HS-5 (cell line): ENCODE measurements at regions not wholly inside any gene's neighbourhood (a gene's known extent, or its start where the extent isn't known, plus 50 kb on each side); places are given as distances from the start of the nearest gene placed in this dataset.

Experiments
- DNase-seq: peaks from one replicate; pipeline ENCODE4 v3.0.0-alpha.2; 2012; ENCODE audit warnings: low read depth

DNA sequence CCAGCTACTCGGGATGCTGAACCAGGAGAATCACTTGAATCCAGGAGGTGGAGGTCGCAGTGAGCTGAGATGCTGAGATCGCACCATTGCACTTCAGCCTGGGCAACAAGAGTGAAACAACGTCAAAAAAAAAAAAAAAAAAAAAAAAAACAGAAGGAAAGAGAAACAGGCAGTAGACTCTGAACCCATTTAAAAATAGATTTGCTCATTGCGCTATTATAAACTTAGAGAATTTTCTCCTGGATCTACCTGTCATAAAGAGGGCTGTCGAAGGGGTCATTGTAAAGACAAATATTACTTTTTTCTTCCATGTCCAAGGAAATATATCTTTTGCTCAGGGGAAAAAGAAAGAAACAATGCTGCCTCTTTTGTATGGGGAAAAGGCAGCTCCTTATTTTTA, 425.0 kb upstream of the ID2 start:
- no peak for DNase-seq

DNA sequence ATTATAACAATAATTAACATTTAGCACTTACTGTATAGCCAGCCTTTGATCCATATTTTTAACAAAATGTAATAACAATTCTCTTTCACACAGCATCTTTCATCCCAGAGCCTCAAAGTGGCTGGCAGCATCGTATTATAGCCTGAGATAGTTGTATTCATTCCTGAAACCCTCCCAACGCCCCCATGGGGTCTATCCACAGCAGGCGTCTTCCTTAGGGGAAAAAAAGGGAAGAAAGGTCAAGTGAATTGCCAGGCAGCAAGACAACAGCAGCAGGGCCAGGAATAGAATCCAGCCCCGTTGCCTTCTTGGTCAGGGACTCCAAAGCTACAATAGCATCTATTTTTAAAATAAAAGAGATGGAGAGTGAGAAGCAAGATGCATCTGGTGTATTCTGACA, 424.4 kb upstream of the ID2 start:
- DNase-seq: no peak

DNA sequence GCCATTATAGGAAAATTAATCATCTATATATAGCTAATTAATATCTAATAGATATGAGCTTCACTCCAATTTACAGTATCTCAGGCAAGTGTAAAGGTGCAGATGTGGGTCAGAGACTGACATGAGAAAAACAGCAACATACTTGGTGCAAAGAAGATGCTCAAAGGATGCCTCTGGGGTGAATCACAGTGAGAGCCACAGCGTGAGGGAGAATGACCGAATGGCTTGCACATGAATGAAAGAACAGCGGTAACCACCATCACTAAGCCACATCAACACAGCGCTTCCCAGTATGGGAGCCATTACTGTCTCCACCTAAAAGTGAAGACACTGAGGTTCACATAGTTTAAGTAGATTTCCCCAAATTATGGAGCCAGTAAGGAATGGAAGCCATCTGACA, 423.4 kb upstream of the ID2 start:
- no peak for DNase-seq

DNA sequence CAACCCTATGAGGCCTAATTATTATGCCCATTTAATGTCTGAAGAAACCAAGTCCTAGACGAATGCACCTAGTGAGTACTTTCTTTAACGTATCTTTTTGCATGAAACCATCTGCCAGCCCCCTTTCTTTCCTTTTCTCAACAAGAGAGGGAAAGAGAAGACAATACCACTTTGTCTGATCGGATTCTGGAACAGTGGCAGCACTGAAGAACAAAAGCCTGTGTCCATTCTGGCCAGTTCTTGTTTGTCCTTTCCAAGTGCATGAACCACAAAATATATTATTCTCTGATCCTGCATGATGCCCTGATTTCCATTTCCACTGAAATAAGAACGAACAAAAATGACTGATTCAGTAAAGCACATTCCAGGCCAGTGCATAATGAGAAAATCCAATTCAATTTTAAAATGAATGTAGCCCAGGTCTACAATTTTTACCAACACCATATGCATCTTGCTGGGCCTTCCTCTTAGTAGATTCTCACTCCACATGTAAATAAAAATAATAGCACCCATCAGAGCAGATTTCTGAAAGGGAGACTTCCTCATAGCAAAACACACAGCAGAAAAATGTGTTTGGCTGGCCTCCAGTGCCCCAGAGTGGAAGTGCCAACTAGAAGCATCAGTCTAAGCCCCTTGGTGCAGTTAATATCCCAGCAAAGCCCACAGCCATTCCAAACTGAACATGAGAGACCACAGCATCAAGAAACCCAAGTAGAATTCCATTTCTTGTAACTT, 422.6 kb upstream of the ID2 start:
- no peak for DNase-seq

DNA sequence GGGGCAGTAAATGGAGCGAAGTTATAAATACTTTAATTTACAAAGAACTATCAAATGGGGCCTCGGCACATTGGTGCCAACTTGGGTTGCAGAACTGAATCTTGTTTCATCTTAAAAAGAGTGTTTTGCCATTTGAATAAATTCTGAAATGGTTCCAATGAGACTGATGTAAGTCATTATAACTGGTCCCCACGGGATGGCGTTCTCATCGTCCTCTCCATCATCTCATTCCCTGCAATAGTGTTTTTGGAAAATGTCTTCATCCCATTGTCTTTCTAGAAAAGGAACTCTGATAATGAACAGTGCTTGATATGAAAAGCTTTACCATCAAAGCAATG, 422.0 kb upstream of the ID2 start:
- no peak for DNase-seq

DNA sequence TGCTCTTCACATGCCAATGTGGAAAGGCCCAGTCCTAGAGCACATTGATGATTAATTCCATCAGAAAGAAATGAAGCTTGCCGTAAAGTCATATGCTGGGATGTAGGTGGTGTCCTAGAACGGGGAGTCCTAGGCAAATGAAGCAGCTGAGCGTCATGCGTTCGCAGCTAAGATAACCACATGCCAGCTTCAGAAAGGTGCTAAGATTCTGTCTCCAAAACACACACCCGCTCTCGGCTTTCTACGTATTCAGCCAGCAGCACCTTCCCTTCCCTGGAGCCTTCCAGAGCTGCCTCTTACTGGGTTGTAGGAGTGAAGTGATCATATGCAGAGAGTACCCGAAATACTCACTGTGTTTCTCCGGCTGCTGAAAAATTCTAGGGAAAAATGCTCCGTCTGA, 421.6 kb upstream of the ID2 start:
- DNase-seq: no peak

DNA sequence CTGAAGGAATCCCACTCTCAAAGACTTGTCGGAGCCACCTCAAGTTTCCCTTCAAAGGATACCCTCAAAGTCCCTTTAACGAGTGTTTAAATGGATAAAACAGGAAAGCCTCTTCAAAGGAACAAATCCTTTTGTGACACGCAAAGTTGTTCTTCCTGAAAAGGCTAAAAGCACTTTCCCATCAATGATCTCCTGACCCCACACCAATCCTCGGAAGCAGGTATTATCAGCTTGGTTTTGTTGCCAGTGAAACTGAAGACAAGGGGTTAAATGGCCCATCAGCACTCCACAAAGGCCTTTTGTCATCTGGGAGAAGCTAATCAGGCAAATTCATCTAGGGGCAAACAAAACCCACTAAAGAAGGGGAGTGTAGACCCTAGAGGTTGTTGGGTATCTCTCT, 418.0 kb upstream of the ID2 start:
- DNase-seq: no peak

DNA sequence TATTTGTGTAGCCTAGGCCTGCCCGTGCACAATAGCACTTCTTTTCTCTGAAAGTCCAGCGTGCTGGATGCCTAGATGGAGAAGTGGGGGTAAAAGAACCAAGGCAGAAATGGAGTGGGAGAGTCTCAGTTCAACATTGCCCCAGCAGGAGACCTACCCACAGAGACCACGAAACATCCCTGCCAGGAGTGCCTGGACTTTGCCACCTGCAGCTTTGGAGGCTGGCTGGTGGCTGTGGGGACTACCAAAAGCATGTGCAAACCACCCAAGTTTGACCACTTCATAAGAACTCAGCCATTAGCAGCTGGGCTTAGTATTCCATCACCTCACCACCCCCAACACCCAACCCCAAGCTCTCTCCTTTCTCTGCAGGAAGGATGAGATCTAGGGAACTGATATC, 416.9 kb upstream of the ID2 start:
- DNase-seq: no peak

DNA sequence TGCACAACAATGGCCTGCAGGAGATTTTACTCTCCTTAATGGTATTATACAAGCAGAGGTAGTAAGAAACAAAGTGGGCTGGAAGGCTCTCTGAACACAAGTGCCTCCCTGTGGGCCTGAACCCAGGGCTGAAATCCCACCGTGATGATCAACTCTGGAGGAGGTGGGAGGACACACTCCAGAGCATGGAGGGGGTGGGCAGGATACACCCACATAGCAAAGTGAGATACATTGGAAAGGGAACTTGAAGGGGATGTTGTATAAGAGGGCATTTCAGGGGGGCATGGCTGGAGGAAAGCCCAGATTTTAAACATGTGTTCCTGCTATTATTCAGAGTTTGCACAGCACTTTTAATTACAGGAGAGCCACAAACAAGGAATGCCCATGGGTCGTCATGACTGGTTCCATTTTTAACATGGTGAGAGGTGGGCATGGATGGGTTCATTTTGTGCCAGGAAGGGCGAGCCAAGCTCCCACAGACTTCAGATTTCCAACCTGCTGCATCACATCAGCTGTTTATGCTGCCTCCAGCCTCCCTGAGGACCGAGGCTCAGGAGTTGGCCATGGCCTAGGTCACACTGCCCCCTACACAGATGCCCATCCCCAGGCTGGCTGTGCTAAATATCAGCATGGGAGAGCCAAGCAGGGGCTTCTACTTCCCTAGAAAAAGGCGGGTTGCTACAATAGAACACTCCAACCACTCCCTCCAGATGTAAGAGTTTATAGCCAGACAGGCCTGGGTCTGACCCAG, 416.2 kb upstream of the ID2 start:
- DNase-seq: no peak

DNA sequence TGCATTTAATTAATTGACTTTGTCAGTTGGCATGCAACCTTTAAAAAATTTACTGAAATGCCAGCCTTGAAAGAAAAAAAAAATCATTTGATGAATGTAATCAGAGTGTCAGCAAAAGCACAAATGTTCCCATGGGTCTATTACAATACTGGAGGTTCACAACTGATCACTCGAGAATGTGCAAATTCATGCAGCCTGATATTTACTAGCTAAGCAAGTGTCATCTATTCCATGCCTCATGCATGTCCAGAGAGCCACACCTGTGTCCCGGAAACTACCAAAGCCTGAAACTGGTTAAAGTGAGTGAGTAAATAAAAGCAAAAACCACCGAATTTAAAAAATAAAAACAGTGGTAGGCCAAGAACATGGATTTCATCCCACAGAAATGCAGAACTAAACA, 415.3 kb upstream of the ID2 start:
- DNase-seq: no peak

DNA sequence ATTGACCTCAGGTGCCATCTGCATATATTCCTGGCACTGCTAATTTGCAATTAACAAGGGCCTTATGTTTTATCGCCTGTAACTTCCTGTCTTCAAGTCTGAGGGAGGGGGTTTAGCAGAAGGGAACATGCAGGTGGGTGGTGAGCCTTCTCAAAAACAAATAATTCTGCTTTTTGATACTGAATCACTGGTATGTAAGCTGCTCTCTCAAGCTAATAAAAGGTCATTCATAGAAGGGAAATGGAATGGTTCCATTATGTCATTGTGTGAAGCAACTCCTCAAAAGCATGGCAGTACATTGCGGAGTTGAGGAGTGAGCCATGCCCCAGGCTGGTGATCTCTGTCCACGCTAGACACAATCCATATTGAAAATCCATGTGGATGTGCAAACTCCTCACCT, 414.8 kb upstream of the ID2 start:
- no peak for DNase-seq

DNA sequence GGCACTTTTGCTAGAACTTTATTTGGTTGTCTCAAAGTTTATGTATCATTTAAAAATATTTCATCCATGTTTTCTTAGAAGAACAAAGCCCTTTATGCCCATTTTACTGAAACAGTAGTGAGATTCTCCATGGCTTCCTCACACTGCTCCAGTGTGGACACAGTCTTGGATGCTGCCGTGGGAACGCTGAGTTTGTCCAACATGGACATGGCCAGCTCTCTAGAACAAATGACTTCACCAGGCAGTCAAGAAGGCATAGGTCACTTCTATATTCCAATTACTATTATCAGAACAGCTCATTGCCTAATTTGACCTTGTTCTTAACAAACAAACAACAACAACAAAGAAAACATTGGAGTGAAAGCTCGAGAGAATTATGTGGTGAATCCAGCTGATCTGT, 414.1 kb upstream of the ID2 start:
- no peak for DNase-seq

DNA sequence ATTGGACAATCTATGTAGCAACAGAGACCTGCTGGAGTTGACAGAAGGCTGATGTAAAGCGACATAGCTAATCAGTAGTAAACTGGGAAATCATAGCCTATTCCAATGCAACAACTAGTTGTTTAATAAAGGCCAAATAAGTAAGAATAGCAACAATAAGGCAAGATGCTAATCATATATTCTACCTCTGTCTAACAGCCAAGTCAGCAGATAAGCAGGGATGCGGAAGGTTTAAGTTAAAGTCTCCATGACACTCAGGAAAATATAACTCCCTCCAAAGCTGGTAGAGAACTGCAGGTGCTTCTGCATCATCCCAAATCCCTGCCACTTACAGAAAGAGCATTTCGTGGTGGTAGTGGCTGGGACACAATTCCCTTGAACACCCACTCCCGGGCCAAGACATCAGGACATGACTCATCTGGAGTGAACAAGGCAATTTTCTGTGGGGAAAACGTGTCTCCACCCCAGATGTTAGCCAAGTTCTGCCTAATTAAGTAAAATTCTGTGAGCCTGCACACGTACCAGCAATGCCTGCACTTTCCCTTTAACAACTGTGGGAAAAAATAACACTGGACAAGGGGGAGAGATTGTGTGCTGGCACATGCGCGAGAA, 413.6 kb upstream of the ID2 start:
- DNase-seq: no peak

DNA sequence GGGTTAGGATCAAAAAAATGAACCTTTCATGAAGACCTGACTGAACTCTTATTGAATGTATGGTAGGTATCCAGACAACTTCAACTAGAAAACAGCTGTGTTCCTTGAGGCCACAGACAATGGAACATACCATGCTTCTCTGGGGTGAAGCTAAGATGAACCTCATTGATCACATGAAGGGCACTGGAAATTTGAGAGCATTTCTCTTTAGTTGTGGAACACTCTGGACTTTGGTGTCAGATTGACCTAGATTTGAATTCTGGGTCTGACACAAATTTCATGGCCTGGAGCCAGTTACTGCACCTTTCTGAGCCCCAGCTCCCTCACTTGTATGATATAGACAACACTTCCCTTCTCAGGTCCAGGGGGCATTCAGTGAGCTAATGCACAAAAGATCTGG, 411.2 kb upstream of the ID2 start:
- no peak for DNase-seq

DNA sequence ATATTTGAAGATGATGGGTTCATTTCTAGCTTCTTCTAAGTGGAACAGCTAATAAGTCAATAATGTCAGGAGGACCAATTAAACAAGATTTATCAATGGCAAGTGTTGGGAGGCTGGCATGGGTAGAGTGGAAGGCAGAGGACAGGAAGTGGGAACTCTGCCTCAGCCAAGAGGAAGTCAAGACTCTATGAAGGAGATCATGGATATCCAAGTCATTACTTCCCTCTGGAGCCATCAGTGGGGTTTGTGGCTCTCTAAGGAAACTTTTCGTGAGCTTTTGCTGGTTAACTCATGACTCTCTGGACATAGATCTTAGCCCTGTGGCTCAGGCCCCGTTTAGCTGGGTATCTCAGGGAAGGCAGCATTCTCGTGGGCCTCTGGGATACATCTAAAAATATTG, 410.4 kb upstream of the ID2 start:
- no peak for DNase-seq

DNA sequence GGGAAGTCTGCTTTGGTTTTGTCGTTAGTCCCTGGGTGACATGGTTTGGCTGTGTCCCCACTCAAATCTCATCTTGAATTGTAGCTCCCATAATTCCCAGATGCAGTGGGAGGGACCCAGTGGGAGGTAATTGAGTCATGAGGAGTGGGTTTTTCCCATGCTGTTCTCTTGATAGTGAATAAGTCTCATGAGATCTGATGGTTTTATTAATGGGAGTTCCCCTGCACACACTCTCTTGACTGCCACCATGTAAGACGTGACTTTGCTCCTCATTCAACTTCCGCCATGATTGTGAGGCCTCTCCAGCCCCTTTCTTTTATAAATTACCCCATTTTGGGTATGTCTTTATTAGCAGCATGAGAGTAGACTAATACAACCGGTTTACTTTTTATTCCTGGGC, 405.8 kb upstream of the ID2 start:
- no peak for DNase-seq

DNA sequence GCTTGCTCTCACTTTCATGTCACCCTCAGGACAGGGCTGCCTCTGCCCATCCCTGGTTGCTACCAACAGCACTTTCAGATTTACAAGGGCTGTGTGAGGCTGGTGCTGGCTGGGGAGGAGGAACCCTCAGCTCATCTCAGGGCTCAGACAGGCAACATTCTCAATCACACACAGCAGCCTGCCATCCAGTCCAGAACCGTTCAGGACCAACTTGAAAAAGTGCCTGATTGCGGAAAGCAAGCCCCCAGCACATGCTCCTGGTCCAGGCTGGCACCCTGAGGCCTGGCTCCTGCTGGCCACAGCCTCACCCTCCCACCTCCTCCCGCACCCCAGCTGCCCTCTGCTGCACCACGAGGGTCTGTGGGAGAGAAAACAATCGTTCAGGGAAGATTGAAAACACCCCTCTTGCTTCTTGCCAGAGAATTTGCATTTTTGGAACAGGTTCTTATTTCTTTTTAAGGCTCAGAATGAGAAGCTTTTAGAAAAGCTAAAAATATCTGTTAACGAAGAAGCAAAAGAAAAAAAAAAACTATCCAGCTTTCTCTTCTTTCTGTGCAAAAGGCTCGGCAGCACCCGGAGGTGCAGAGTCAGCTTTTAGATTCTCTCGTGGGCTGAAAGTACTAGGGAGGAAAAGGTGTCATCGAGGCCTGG, 403.8 kb upstream of the ID2 start:
- DNase-seq: no peak

DNA sequence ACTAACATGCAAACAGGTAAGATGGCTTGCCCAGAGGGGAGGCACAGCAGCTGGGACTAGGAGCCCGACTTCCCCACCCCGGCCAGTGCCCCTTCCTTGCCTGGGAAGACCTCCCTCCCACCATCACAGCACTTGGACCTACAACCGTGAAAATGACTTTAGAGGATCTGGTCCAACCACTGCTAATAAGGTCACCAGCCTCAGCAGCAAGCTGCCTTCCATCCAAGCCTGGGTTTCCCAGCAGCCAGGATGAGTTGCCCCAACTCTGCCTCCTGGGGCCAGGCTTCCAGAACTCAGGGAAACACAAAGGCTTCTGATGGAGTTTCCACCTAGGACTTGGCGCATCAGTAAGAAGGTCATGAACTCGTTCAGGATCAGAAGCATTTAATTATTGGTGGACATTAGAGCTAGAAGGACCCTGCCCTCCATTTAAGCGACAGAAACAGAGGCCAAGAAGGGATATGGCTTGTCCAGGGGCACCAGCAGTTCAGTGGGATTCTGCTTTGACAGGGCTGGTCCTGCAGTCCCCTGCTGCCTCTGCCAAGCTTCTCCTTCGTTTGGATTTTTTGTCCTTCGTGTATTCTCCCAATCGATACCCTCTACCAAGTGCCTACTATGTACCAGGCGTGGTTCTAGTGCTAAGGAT, 403.0 kb upstream of the ID2 start:
- DNase-seq: no peak

DNA sequence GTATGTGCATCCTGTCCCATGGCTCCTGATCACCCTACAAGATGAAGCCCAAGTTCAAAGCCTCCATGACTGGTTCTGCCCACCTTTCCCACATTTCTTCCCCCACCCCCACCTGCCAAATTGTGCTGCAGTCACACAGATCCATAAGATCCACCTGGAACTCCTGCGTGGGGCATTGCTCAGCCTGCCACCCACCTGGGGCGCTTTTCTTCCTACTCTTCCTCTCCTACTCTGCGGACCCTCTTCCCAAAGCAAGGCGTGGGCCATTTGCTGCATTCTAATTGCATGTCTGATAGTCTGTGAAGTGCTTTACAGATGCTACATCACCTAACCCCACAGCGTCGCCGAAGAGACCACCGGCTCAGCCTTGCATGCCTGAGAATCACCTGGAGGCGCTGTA, 402.4 kb upstream of the ID2 start:
- no peak for DNase-seq

DNA sequence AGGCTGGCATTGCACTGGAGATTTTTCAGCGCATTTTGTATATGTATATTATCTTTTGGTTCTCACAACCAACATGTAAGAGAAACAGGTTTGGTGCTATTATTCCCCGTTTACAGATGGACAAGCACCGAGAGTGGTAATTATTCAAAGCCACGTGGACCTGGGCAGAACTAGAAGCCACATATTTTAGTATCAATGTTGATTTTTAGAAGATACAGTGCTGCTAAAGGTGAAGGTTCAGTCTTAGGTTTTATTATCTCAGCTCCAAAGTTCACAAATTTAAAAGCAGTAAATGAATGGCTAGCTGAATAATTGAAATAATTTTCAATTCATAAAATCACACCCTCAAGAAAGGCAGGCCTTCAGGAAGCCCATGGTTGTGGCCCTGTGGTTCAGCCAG, 400.6 kb upstream of the ID2 start:
- DNase-seq: no peak

DNA sequence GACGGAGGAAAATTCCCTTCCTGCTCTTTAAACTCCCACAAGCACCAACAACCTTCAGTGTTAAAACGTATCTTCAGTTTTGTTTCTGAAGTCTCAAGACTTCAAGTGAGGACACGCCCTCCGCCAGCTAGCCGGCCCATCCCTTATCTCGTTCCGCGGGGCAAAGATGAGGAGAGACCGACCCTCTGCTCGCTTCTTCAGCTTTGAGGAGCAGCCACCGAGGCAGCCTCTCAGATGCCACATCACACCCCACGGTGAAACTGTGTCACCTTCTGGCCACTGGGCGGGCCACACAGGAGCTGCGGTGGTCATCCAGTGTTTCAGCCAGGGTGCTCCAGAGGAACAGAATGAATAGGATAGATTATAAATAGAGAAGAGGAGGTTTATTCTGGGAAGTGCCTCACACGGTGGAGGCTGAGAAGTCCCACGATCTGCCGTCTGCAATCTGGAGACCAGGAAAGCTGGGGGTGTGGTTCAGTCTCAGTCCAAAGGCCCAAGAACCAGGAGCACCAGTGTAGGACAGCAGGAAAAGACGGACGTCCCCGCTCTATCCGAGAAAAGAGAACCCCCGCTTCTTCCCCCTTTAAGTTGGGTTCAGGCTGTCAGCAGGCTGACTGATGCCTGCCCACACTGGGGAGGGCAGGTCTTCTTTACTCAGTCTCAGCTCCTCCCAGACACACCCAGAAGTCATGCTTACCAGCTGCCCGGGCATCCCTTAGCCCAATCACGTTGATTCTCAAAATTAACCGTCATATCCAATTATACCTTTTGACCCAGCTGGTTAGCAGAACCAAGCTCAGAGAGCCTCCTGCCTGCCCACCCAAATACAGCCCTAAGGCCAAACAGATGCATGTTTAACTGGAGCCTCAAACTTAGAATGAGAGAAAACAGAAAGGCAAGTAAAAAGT, 399.7 kb upstream of the ID2 start:
- DNase-seq: no peak

DNA sequence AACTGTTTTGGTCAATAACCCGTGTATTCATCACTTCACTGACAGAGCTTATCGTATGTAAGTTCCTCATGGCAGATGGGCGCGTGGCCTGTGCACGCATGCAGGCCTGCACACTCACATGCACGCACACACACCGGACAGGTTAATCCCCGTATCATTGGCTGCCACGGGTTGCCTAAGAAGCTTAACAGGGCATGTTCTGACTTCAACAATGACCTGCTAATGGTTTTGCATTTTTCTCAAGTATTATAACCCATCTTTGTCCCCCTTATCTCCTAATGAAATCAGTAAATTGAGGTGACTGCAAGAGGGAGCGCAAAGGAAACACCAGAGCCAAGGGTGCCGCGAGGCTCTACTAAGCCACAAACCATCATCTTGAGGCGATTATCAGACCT, 399.0 kb upstream of the ID2 start:
- DNase-seq: no peak
